Panc1 (cell line): ENCODE measurements at regions not wholly inside any gene's neighbourhood (a gene's known extent, or its start where the extent isn't known, plus 50 kb on each side); places are given as distances from the start of the nearest gene placed in this dataset.

Source experiments
- ATAC-seq: fragments of 200-7000 bp; cut with Tn5 transposase; 2 replicates; pipeline ENCODE4 v1.9.1; 2020; ENCODE audit warnings: mild to moderate bottlenecking, moderate library complexity
- BruUV-seq: library from RNA; stranded (reverse); fragments of 400-500 nt; replicated peaks from 2 replicates; lab custom pipeline; 2021; lab: Mats Ljungman, UMichigan
- CTCF ChIA-PET: fragments of 300-600 bp; sonication (Branson Sonifier 250); formaldehyde crosslinking; loops from one replicate; lab custom pipeline; 2022; ENCODE audit warnings: antibody characterized with exemption; lab: Charles Lee
- POLR2A ChIA-PET: fragments of 300-600 bp; sonication (Branson Sonifier 250); formaldehyde crosslinking; loops from one replicate; lab custom pipeline; 2022; ENCODE audit warnings: antibody characterized with exemption; lab: Charles Lee
- DNase-seq: peaks from one replicate; pipeline ENCODE4 v3.0.0-alpha.2; 2010; ENCODE audit warnings: low read depth, low spot score
- H3K27ac ChIP-seq: 2 replicates; pipeline ENCODE4 v1.5.1; 2011; ENCODE audit warnings: mild to moderate bottlenecking, low read length, inconsistent platforms
- H3K27me3 ChIP-seq: fragments of 200-500 bp; sonication (Bioruptor generic); 2 replicates; pipeline ENCODE4 v1.6.0; 2014; ENCODE audit warnings: low read length, inconsistent platforms; ENCODE audit not compliant: control insufficient read depth, insufficient read depth
- H3K36me3 ChIP-seq: fragments of 200-500 bp; sonication (Bioruptor generic); 2 replicates; pipeline ENCODE4 v1.5.1; 2014; ENCODE audit warnings: inconsistent platforms, mild to moderate bottlenecking, low read length, moderate library complexity; ENCODE audit not compliant: control insufficient read depth, insufficient read depth
- H3K4me1 ChIP-seq: 2 replicates; pipeline ENCODE4 v1.5.1; 2011; ENCODE audit warnings: inconsistent platforms, mild to moderate bottlenecking, low read length, moderate library complexity; ENCODE audit not compliant: control insufficient read depth, insufficient read depth
- H3K4me3 ChIP-seq, 2 experiments: 2 replicates each; pipeline ENCODE4 v1.5.1; 2011 to 2012; ENCODE audit warnings: low read depth in 2 of 2, low read length in 2 of 2, mild to moderate bottlenecking in 2 of 2, inconsistent platforms in 1 of 2, moderate library complexity in 1 of 2
- H3K9me3 ChIP-seq: fragments of 200-500 bp; sonication (Bioruptor generic); 2 replicates; pipeline ENCODE4 v1.5.1; 2014; ENCODE audit warnings: low read depth, mild to moderate bottlenecking, inconsistent platforms, low read length, moderate library complexity; ENCODE audit not compliant: control insufficient read depth, insufficient read depth
- CTCF ChIP-seq: fragments of 450-650 bp; IDR thresholded peaks from 2 replicates; pipeline ENCODE4 v1.5.1; 2017; ENCODE audit warnings: mild to moderate bottlenecking
- POLR2AphosphoS5 ChIP-seq: IDR thresholded peaks from 2 replicates; pipeline ENCODE4 v1.6.1; 2012; ENCODE audit warnings: mild to moderate bottlenecking, low read depth, low read length, moderate library complexity
- REST ChIP-seq, 2 experiments: IDR thresholded peaks; 2 replicates each; pipeline ENCODE4 v1.6.1; 2011 to 2012; ENCODE audit warnings: low read depth in 2 of 2, control low read depth in 1 of 2, low read length in 1 of 2, mild to moderate bottlenecking in 1 of 2, moderate library complexity in 1 of 2; ENCODE audit not compliant: insufficient read depth in 1 of 2
- SIN3A ChIP-seq: IDR thresholded peaks from 2 replicates; pipeline ENCODE4 v1.6.1; 2012; ENCODE audit warnings: low read depth, mild to moderate bottlenecking, low read length, moderate library complexity, borderline replicate concordance; ENCODE audit not compliant: insufficient read depth
- TCF7L2 ChIP-seq: IDR thresholded peaks from 2 replicates; pipeline ENCODE4 v1.6.1; 2011; ENCODE audit warnings: mild to moderate bottlenecking, low read depth, low read length, inconsistent platforms
- in situ Hi-C: cut with HindIII; loops from 2 replicates; pipeline ENCODE4 v1.10.0; 2016; ENCODE audit warnings: low sequenced_read_pairs, low pct_unique_long_range_greater_than_20kb
- intact Hi-C: fragments of 100-400 bp; cut with micrococcal nuclease; formaldehyde crosslinking; loops from one replicate; pipeline ENCODE4 v1.10.0; 2022; ENCODE audit not compliant: unreplicated experiment

GRCh38 chr18:78788161-78788560 lies 191.5 kb upstream of the SALL3 start:
- no TSS peak for BruUV-seq
- no peak for ATAC-seq
- DNase-seq: no peak
- no peak for TF ChIP-seq POLR2AphosphoS5
- no peak for TF ChIP-seq SIN3A
- TF ChIP-seq REST (IDR thresholded peaks at IDR 0.05; ENCODE audit: insufficient read depth in 1 of 2, low read depth in 2 of 2, low read length in 1 of 2): no peak
- TF ChIP-seq CTCF: no peak
- no peak for TF ChIP-seq TCF7L2
- intact Hi-C loops (no loop called here), in situ Hi-C loops (no loop called here)
- H3K9me3 ChIP-seq: no peaks in the 10 kb centered on the region
- POLR2A ChIA-PET: no interaction called here
- CTCF ChIA-PET: no interaction called here
- H3K4me1 ChIP-seq: no peaks in the 10 kb centered on the region
- no peaks in the 10 kb centered on the region for H3K36me3 ChIP-seq
- H3K27me3 ChIP-seq: peaks cover 36% of the 10 kb centered on the region
- H3K4me3 ChIP-seq: no peak overlapping the region
- H3K27ac ChIP-seq: no peak overlapping the region

GRCh38 chr18:78789850-78790249 lies 189.8 kb upstream of the SALL3 start:
- Histone ChIP-seq H3K27me3 (peaks cover 33% of the 10 kb centered on the region), H3K4me3 (no peak overlapping the region), H3K27ac (no peak overlapping the region), H3K9me3 (no peaks in the 10 kb centered on the region), H3K36me3 (no peaks in the 10 kb centered on the region), H3K4me1 (no peaks in the 10 kb centered on the region)
- TF ChIP-seq TCF7L2: no peak
- TF ChIP-seq REST (IDR thresholded peaks at IDR 0.05; ENCODE audit: insufficient read depth in 1 of 2, low read depth in 2 of 2, low read length in 1 of 2): no peak
- no peak for TF ChIP-seq POLR2AphosphoS5
- no peak for TF ChIP-seq SIN3A
- no peak for TF ChIP-seq CTCF
- ATAC-seq: no peak
- POLR2A ChIA-PET: no interaction called here
- intact Hi-C loops (no loop called here), in situ Hi-C loops (no loop called here)
- DNase-seq: no peak
- no TSS peak for BruUV-seq
- CTCF ChIA-PET: no interaction called here
